GM12878 (cell line): ENCODE measurements at regions not wholly inside any gene's neighbourhood (a gene's known extent, or its start where the extent isn't known, plus 50 kb on each side); places are given as distances from the start of the nearest gene placed in this dataset.

Experiments
- ATAC-seq: fragments of 200-7000 bp; cut with Tn5 transposase; 3 replicates; pipeline ENCODE4 v1.9.1; 2020; ENCODE audit warnings: mild to moderate bottlenecking, moderate library complexity
- BruUV-seq: library from RNA; stranded (reverse); fragments of 400-500 nt; replicated peaks from 2 replicates; lab custom pipeline; 2021; lab: Mats Ljungman, UMichigan
- CTCF ChIA-PET: fragments of 300-600 bp; sonication (Branson Sonifier 250); formaldehyde crosslinking; extraction: SDS; loops from one replicate; lab custom pipeline; 2021; ENCODE audit warnings: inconsistent platforms; lab: Yijun Ruan, JAX
- POLR2A ChIA-PET: fragments of 350-600 bp; formaldehyde crosslinking; extraction: SDS; loops from one replicate; lab custom pipeline; 2021; ENCODE audit warnings: inconsistent platforms; lab: Charles Lee
- RAD21 ChIA-PET: fragments of 300-600 bp; sonication (Branson Sonifier 250); formaldehyde crosslinking; loops from one replicate; lab custom pipeline; 2023; ENCODE audit warnings: antibody characterized with exemption; ENCODE audit not compliant: unreplicated experiment; lab: Charles Lee
- SMC1A ChIA-PET: fragments of 300-600 bp; sonication (Branson Sonifier 250); formaldehyde crosslinking; loops from one replicate; lab custom pipeline; 2023; ENCODE audit not compliant: unreplicated experiment, uncharacterized antibody; lab: Charles Lee
- DNase-seq: peaks from one replicate; pipeline ENCODE4 v3.0.0-alpha.2; 2011; ENCODE audit warnings: low read depth, low spot score
- FAIRE-seq: peaks from 3 replicates; lab custom pipeline; 2011; peaks lifted over from hg19 to GRCh38; lab: Jason Lieb, UNC
- H2AFZ ChIP-seq: 2 replicates; pipeline ENCODE4 v1.6.0; 2011; ENCODE audit warnings: low read depth, low read length, control low read depth; ENCODE audit not compliant: control insufficient read depth
- H3K27ac ChIP-seq: 2 replicates; pipeline ENCODE4 v1.5.1; 2011; ENCODE audit warnings: control low read depth; ENCODE audit not compliant: control insufficient read depth, insufficient read depth
- H3K27me3 ChIP-seq, 2 experiments: replicated peaks in 1 of 2; 2 replicates each; pipeline versions ENCODE4 v1.6.0 to v1.6.1; 2011; ENCODE audit warnings: low read length in 1 of 2; ENCODE audit not compliant: control insufficient read depth in 2 of 2, insufficient read depth in 2 of 2
- H3K36me3 ChIP-seq, 2 experiments: 2 replicates each; pipeline ENCODE4 v1.5.1; 2011; ENCODE audit warnings: low read length in 1 of 2; ENCODE audit not compliant: control insufficient read depth in 2 of 2, insufficient read depth in 2 of 2
- H3K4me1 ChIP-seq: 2 replicates; pipeline ENCODE4 v1.6.1; 2011; ENCODE audit warnings: mild to moderate bottlenecking, low read length, moderate library complexity, mixed read lengths; ENCODE audit not compliant: control insufficient read depth, insufficient read depth
- H3K4me2 ChIP-seq: 2 replicates; pipeline ENCODE4 v1.6.0; 2011; ENCODE audit warnings: control low read depth; ENCODE audit not compliant: control insufficient read depth, insufficient read depth
- H3K4me3 ChIP-seq: fragments of 200-600 bp; sonication (generic); 2 replicates; pipeline ENCODE4 v1.5.1; 2016
- H3K79me2 ChIP-seq: 2 replicates; pipeline ENCODE4 v1.6.0; 2011; ENCODE audit warnings: low read length; ENCODE audit not compliant: control insufficient read depth, insufficient read depth
- H3K9ac ChIP-seq: 2 replicates; pipeline ENCODE4 v1.8.0; 2011; ENCODE audit warnings: low read length, control low read depth, mixed read lengths; ENCODE audit not compliant: control insufficient read depth, insufficient read depth
- H3K9me3 ChIP-seq: replicated peaks from 3 replicates; pipeline ENCODE4 v1.5.1; 2011; ENCODE audit warnings: mild to moderate bottlenecking, low read length; ENCODE audit not compliant: control insufficient read depth, insufficient read depth
- H4K20me1 ChIP-seq: 2 replicates; pipeline ENCODE4 v1.6.0; 2011; ENCODE audit not compliant: control insufficient read depth, insufficient read depth
- BCL3 ChIP-seq: IDR thresholded peaks from 2 replicates; pipeline ENCODE4 v1.6.1; 2011; ENCODE audit warnings: borderline replicate concordance, low read depth, mild to moderate bottlenecking, moderate library complexity, low read length; ENCODE audit not compliant: insufficient read depth, poor library complexity, severe bottlenecking
- EP300 ChIP-seq, 2 experiments: fragments of 150-350 bp in 1 of 2; IDR thresholded peaks; 2 replicates each; pipeline ENCODE4 v1.6.1; 2011 to 2012; ENCODE audit warnings: low read depth in 2 of 2, low read length in 2 of 2, borderline replicate concordance in 1 of 2, improper control_type of control experiment in 1 of 2, inconsistent platforms in 1 of 2; ENCODE audit not compliant: control insufficient read depth in 1 of 2
- HDAC2 ChIP-seq: fragments of 200-600 bp; sonication (generic); IDR thresholded peaks from 2 replicates; pipeline ENCODE4 v1.6.1; 2017
- HDAC6 ChIP-seq: fragments of 200-600 bp; sonication (generic); IDR thresholded peaks from one replicate; pipeline ENCODE4 v1.8.0; 2017; ENCODE audit warnings: antibody characterized with exemption; ENCODE audit not compliant: unreplicated experiment
- HDGF ChIP-seq: fragments of 450-650 bp; IDR thresholded peaks from 2 replicates; pipeline ENCODE4 v1.6.1; 2016; ENCODE audit warnings: antibody characterized with exemption
- RBBP5 ChIP-seq: fragments of 200-600 bp; sonication (generic); conservative IDR thresholded peaks from 2 replicates; pipeline ENCODE4 v1.6.1; 2016
- SIN3A ChIP-seq: IDR thresholded peaks from 2 replicates; pipeline ENCODE4 v1.6.1; 2012; ENCODE audit warnings: low read depth, low read length, improper control_type of control experiment
- SMAD1 ChIP-seq: fragments of 450-650 bp; IDR thresholded peaks from 2 replicates; pipeline ENCODE4 v1.6.1; 2018; ENCODE audit warnings: mild to moderate bottlenecking, low read depth; ENCODE audit not compliant: partially characterized antibody
- SP1 ChIP-seq: IDR thresholded peaks from one replicate; pipeline ENCODE4 v1.6.1; 2011; ENCODE audit warnings: low read depth, low read length
- TARDBP ChIP-seq: IDR thresholded peaks from 2 replicates; pipeline ENCODE4 v1.6.1; 2016; ENCODE audit warnings: borderline replicate concordance
- WRNIP1 ChIP-seq: IDR thresholded peaks from 2 replicates; pipeline ENCODE4 v1.6.1; 2011; ENCODE audit warnings: low read depth, low read length, improper control_type of control experiment, borderline replicate concordance
- ZNF274 ChIP-seq: IDR thresholded peaks from one replicate; pipeline ENCODE4 v1.8.0; 2011; ENCODE audit not compliant: insufficient read length, insufficient read depth
- WGBS: methylation state at CpG from one replicate; pipeline ENCODE4 v1.1.6; 2016; ENCODE audit warnings: low lambda C conversion rate; ENCODE audit not compliant: insufficient replicate concordance, insufficient coverage; ENCODE audit errors: missing lambda C conversion rate; 5-methylcytosine and 5-hydroxymethylcytosine counted together
- in situ Hi-C: fragments of 300-500 bp; cut with MboI; formaldehyde crosslinking; loops from 9 replicates; pipeline ENCODE4 v1.14.3; 2018; ENCODE audit warnings: mixed read lengths
- intact Hi-C: fragments of 100-400 bp; cut with micrococcal nuclease; formaldehyde crosslinking; loops from one replicate; pipeline ENCODE4 v1.14.2; 2022; ENCODE audit not compliant: unreplicated experiment
- TF ChIP-seq, protein P1 (sequence below): IDR thresholded peaks from 2 replicates; pipeline ENCODE4 v1.6.1; 2011; ENCODE audit warnings: low read depth, low read length, improper control_type of control experiment, borderline replicate concordance

DNA sequence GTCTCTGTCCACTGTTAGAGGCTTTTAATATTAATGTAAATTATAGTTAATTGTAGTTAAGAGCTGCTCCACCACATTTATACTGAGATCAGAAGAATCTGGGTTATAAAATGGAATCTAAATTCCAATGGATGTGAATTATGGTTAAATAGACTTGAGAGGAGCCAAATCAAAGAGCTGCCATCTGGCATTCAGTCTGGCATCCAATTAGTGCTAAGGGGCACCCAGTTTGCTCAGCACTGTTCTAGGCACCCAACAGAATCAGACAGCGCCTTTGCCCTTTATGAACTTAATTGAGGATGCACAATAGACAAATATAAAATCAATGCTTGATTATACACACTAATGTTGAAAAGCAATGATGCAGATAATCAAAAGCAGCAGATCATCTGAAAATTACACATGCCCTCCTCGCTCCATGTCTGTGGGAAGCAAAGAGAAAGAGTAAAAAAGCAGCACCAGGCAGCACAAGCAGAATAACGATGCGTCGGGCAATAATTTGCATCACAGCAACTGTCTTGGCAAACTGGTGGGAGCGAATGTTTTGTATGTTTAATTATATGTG is 310.1 kb downstream of the BRINP2 start:
- intact Hi-C loops (no loop called here), in situ Hi-C loops (no loop called here)
- Histone ChIP-seq H3K4me2 (no peak overlapping the region), H3K36me3 (no peaks in the 10 kb centered on the region), H3K79me2 (no peaks in the 10 kb centered on the region), H2AFZ (no peak overlapping the region), H3K9ac (no peak overlapping the region), H3K4me1 (no peaks in the 10 kb centered on the region), H3K4me3 (no peak overlapping the region), H3K27ac (no peak overlapping the region), H3K27me3 (no peaks in the 10 kb centered on the region), H4K20me1 (no peaks in the 10 kb centered on the region), H3K9me3 (no peaks in the 10 kb centered on the region)
- CTCF ChIA-PET = interaction anchor here (0.7 to 0.8 kb wide), 2 partner anchors 9 to 22 kb away, joined by 3 read pairs; no protein-coding TSS in a partner anchor
- BruUV-seq = no TSS peak
- POLR2A ChIA-PET = no interaction called here
- no peak for DNase-seq
- TF ChIP-seq, protein P1, sequence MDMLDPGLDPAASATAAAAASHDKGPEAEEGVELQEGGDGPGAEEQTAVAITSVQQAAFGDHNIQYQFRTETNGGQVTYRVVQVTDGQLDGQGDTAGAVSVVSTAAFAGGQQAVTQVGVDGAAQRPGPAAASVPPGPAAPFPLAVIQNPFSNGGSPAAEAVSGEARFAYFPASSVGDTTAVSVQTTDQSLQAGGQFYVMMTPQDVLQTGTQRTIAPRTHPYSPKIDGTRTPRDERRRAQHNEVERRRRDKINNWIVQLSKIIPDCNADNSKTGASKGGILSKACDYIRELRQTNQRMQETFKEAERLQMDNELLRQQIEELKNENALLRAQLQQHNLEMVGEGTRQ = no peak
- no peak for TF ChIP-seq RBBP5
- no peak for TF ChIP-seq EP300 (IDR thresholded peaks at IDR 0.05; ENCODE audit: borderline replicate concordance in 1 of 2, control insufficient read depth in 1 of 2, low read depth in 2 of 2, low read length in 2 of 2)
- TF ChIP-seq SP1 = no peak
- SMC1A ChIA-PET = no interaction called here
- ATAC-seq = no peak
- 36% methylated on average over 6 of the region's 6 CpGs for WGBS
- FAIRE-seq = no peak
- RAD21 ChIA-PET = no interaction called here

GRCh38 chr1:177479600-177479999 is 308.8 kb downstream of the BRINP2 start:
- TF ChIP-seq TARDBP (no peak), EP300 (IDR thresholded peaks at IDR 0.05; ENCODE audit: borderline replicate concordance in 1 of 2, control insufficient read depth in 1 of 2, low read depth in 2 of 2, low read length in 2 of 2) (no peak), BCL3 (no peak), ZNF274 (no peak), HDGF (no peak), WRNIP1 (no peak), HDAC2 (no peak), SIN3A (no peak), HDAC6 (no peak), SMAD1 (no peak)
- WGBS = 35% methylated on average over 7 of the region's 7 CpGs
- no peaks in the 10 kb centered on the region for H3K4me1 ChIP-seq
- H4K20me1 ChIP-seq = no peaks in the 10 kb centered on the region
- FAIRE-seq = no peak
- RAD21 ChIA-PET = no interaction called here
- H3K9me3 ChIP-seq = no peaks in the 10 kb centered on the region
- DNase-seq = no peak
- no peak for ATAC-seq
- SMC1A ChIA-PET = no interaction called here
- no peak overlapping the region for H2AFZ ChIP-seq
- no peaks in the 10 kb centered on the region for H3K79me2 ChIP-seq
- H3K27me3 ChIP-seq = no peaks in the 10 kb centered on the region
- POLR2A ChIA-PET = no interaction called here
- in situ Hi-C loops (no loop called here), intact Hi-C loops (no loop called here)
- H3K4me3 ChIP-seq = no peak overlapping the region
- no peak overlapping the region for H3K27ac ChIP-seq
- no peaks in the 10 kb centered on the region for H3K36me3 ChIP-seq
- no peak overlapping the region for H3K4me2 ChIP-seq
- CTCF ChIA-PET = no interaction called here
- H3K9ac ChIP-seq = no peak overlapping the region
- BruUV-seq = no TSS peak
